Mesothelial cell of epicardium (in vitro differentiated cells): ENCODE measurements at regions not wholly inside any gene's neighbourhood (a gene's known extent, or its start where the extent isn't known, plus 50 kb on each side); places are given as distances from the start of the nearest gene placed in this dataset.

ENCODE experiments used
- DNase-seq, 2 experiments: peaks; one replicate each; pipeline ENCODE4 v3.0.0; 2021; ENCODE audit warnings: low spot score in 2 of 2; ENCODE audit not compliant: unreplicated experiment in 2 of 2
- H3K27ac Mint-ChIP-seq: 2 replicates; pipeline ENCODE4 v1.8.0; 2021; ENCODE audit warnings: mixed read lengths
- H3K27me3 Mint-ChIP-seq: 2 replicates; pipeline ENCODE4 v1.8.0; 2021; ENCODE audit warnings: low read depth, mixed read lengths
- H3K36me3 Mint-ChIP-seq: 2 replicates; pipeline ENCODE4 v1.8.0; 2021; ENCODE audit warnings: mixed read lengths
- H3K4me1 Mint-ChIP-seq: 2 replicates; pipeline ENCODE4 v1.8.0; 2021; ENCODE audit warnings: mixed read lengths
- H3K4me3 Mint-ChIP-seq: 2 replicates; pipeline ENCODE4 v1.8.0; 2021; ENCODE audit warnings: mild to moderate bottlenecking, moderate library complexity, mixed read lengths
- H3K9me3 Mint-ChIP-seq: 2 replicates; pipeline ENCODE4 v1.8.0; 2021; ENCODE audit warnings: mixed read lengths
- CTCF ChIP-seq: fragments of 200-600 bp; sonication (generic); IDR thresholded peaks from one replicate; pipeline ENCODE4 v1.5.0; 2021; ENCODE audit warnings: antibody characterized with exemption; ENCODE audit not compliant: unreplicated experiment

DNA sequence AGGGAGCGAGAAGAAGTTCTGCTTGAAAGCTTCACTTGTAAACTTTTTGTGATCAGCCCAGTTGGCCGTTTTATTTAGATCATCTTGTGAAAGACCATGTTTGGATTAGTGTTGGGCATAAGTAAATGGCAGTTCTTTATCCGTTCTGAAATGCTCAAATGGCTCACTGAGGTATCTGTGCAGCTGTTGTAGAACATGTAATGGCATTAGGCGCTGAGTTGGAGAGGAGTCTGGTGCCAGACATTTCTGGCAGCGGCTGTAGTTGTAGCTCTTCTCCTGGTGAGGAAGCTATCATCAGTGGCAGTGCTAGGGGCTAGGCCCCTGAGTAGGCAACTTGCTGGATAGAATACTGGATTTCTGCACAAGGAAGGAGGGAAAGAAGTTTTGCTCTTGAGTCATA, 321.6 kb downstream of the LMO4 start:
- TF ChIP-seq CTCF = no peak
- Mint-ChIP-seq H3K4me1 (peaks cover 9% of the 10 kb centered on the region), H3K9me3 (no peaks in the 10 kb centered on the region), H3K27me3 (no peaks in the 10 kb centered on the region), H3K36me3 (no peaks in the 10 kb centered on the region), H3K27ac (no peak overlapping the region), H3K4me3 (no peak overlapping the region)
- DNase-seq = no peak

DNA sequence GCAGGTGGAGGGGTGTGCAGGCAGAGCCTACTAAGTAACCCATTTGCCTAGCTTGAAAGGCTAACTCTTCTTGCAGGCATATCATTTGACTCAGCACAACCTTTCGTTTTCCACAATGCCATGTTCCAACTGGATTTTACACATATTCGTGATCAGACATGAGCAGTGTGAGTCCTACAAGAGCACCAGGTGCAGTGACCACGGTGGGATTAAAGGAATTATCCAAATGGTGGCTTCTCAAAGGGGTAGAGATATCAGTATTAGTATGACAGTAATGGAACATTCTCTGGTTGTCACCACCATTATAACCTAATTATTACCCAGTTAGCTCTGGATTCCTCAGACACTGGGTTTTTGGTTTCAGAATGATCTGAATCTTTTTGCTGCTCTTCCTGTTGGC, 323.5 kb downstream of the LMO4 start:
- Mint-ChIP-seq H3K27ac (no peak overlapping the region), H3K36me3 (no peaks in the 10 kb centered on the region), H3K27me3 (no peaks in the 10 kb centered on the region), H3K9me3 (peaks cover 3% of the 10 kb centered on the region), H3K4me3 (no peak overlapping the region), H3K4me1 (peaks cover 8% of the 10 kb centered on the region)
- no peak for DNase-seq
- TF ChIP-seq CTCF = no peak

DNA sequence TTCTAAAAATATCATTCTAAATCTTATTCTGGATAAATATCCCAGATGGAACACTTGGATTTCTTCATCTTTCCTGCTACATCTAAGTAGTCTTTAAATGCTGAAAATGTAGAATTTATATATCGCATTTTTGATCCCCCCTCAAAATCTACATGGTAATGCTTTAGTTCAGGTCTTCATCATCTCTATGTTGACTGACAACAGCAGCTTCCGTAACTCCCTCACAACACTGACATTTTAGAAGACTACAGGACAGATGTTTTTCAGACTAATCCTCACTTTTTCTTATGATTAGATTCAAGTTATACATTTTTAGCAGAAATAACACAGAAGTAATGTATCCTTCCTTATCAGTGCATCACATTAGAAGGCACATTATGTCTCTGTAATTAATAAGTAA, 336.5 kb downstream of the LMO4 start:
- no peak for TF ChIP-seq CTCF
- Mint-ChIP-seq H3K9me3 (peaks cover 35% of the 10 kb centered on the region), H3K4me1 (no peaks in the 10 kb centered on the region)

GRCh38 chr1:87666681-87667080, 338.0 kb downstream of the LMO4 start:
- Mint-ChIP-seq H3K4me1 (peaks cover 3% of the 10 kb centered on the region), H3K27ac (no peak overlapping the region), H3K36me3 (no peaks in the 10 kb centered on the region), H3K4me3 (no peak overlapping the region), H3K27me3 (no peaks in the 10 kb centered on the region), H3K9me3 (peaks cover 30% of the 10 kb centered on the region)
- TF ChIP-seq CTCF = no peak
- no peak for DNase-seq

More for the DNA sequence above, 336.5 kb downstream of the LMO4 start:
- no peak overlapping the region for H3K27ac Mint-ChIP-seq
- H3K27me3 Mint-ChIP-seq = no peaks in the 10 kb centered on the region
- no peak for DNase-seq
- H3K36me3 Mint-ChIP-seq = no peaks in the 10 kb centered on the region
- H3K4me3 Mint-ChIP-seq = no peak overlapping the region

DNA sequence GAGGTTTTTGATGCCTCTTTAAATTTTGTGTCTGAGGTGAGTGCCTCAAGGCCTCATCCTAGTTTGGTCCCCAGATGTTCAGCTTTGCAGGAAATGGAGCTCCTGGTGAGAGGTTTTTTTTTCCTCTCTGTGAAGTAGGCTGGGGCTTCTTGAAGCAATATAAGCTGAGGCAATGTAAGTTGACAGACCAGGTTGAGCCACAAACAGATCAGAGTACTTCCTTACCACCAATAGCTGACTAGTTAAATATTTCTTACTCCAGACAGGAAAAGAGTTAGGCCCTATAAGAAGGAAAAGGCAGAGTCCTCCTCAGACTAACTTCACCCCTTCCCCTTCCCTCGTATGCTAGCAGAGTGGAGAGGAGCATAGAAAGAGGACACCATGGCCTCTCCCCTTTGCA, 341.0 kb downstream of the LMO4 start:
- Mint-ChIP-seq H3K4me3 (no peak overlapping the region), H3K4me1 (peaks cover 20% of the 10 kb centered on the region), H3K27me3 (no peaks in the 10 kb centered on the region), H3K27ac (no peak overlapping the region), H3K36me3 (no peaks in the 10 kb centered on the region), H3K9me3 (peaks cover 13% of the 10 kb centered on the region)
- DNase-seq = no peak
- no peak for TF ChIP-seq CTCF

- no peaks in the 10 kb centered on the region for H3K27me3 Mint-ChIP-seq
- no peak overlapping the region for H3K4me3 Mint-ChIP-seq
- H3K27ac Mint-ChIP-seq = no peak overlapping the region
- H3K36me3 Mint-ChIP-seq = no peaks in the 10 kb centered on the region
- H3K4me1 Mint-ChIP-seq = peaks cover 20% of the 10 kb centered on the region
- H3K9me3 Mint-ChIP-seq = peaks cover 4% of the 10 kb centered on the region
- DNase-seq = no peak
- TF ChIP-seq CTCF = no peak
Observed at GRCh38 chr1:87673309-87673708, 344.6 kb downstream of the LMO4 start.
